Breast epithelium (tissue), 3 donors: ENCODE measurements at regions not wholly inside any gene's neighbourhood (a gene's known extent, or its start where the extent isn't known, plus 50 kb on each side); places are given as distances from the start of the nearest gene placed in this dataset.

Experiments
- CTCF ChIP-seq, 3 donors: fragments of 450-650 bp; IDR thresholded peaks; one replicate each; pipeline ENCODE4 v1.5.1; 2016 to 2017; ENCODE audit warnings: antibody characterized with exemption in 3 of 3, mild to moderate bottlenecking in 3 of 3, moderate library complexity in 3 of 3
- POLR2A ChIP-seq: fragments of 450-650 bp; IDR thresholded peaks from one replicate; pipeline ENCODE4 v1.6.1; 2016; ENCODE audit warnings: antibody characterized with exemption, mild to moderate bottlenecking, moderate library complexity
- POLR2AphosphoS5 ChIP-seq, 3 donors: sonication (generic); formaldehyde crosslinking; IDR thresholded peaks; one replicate each; pipeline ENCODE4 v1.6.1; 2017; ENCODE audit warnings: antibody characterized with exemption in 3 of 3

DNA sequence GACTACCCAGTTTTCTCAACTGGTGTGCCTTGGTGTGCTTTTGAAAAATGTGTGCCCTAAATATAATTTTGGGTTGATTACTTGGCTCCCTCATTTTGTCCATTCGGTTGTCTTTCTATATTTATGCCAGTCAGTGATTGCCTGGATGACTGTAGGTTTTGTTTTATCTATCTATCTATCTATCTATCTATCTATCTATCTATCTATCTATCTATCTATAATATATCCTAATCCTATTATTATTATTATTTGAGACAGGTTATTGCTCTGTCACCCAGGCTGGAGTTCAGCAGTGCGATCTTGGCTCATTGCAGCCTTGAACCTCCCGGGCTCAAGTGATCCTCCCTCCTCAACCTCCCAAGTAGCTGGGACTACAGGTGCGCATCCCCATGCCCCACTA lies 111.4 kb upstream of the GRK3 start:
- TF ChIP-seq POLR2AphosphoS5 (IDR thresholded peaks at IDR 0.05) (no peak), CTCF (IDR thresholded peaks at IDR 0.05) (no peak), POLR2A (no peak)
